ENCODE measurements at regions not wholly inside any gene's neighbourhood (a gene's known extent, or its start where the extent isn't known, plus 50 kb on each side); places are given as distances from the start of the nearest gene placed in this dataset.

DNA sequence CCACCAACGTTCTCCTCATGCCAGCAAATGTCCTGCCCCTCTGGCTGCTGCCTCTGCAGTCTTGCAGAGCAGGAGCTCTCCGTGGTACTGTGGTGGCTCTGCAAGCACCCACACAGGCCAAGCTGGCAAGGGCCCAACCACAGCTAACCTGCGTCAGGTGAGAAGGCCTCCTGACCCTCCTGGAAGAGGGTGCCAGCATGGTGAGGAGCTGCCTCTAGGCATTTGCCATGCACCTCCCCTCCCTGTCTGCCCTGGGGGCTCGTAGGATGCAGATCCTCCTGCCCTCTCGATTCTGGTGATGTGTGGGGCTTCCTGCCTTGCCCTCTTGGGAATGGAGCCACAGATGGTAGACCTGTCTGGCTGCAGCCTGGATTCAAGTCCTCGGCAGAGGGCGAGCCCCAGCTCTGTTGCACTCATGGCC, 1408.8 kb downstream of the TBC1D22A start:
- no peaks in the 10 kb centered on the region for H3K4me1 ChIP-seq (ENCODE audit: insufficient read depth, low read length, poor library complexity, severe bottlenecking)
- no peak overlapping the region for H2AFZ ChIP-seq (ENCODE audit: low read length)
- H4K20me1 ChIP-seq (ENCODE audit: insufficient read depth, low read length, poor library complexity, severe bottlenecking): no peaks in the 10 kb centered on the region
- H3K9me2 ChIP-seq (replicated peaks; ENCODE audit: low read depth, low read length): no peaks in the 10 kb centered on the region
- H3K9me3 ChIP-seq (ENCODE audit: insufficient read depth, low read depth, low read length): peaks cover 7% of the 10 kb centered on the region; the same call in 1 of the 2 replicates
- H3K27me3 ChIP-seq (ENCODE audit: insufficient read depth, low read length, poor library complexity, severe bottlenecking): no peaks in the 10 kb centered on the region
- H3K4me3 ChIP-seq (ENCODE audit: low read length, poor library complexity, severe bottlenecking): no peak overlapping the region
- H3K79me2 ChIP-seq (ENCODE audit: insufficient read depth, low read length): no peaks in the 10 kb centered on the region
- no peak for TF ChIP-seq EZH2phosphoT487 (IDR thresholded peaks at IDR 0.05; ENCODE audit: borderline replicate concordance)
- TF ChIP-seq, protein P1, sequence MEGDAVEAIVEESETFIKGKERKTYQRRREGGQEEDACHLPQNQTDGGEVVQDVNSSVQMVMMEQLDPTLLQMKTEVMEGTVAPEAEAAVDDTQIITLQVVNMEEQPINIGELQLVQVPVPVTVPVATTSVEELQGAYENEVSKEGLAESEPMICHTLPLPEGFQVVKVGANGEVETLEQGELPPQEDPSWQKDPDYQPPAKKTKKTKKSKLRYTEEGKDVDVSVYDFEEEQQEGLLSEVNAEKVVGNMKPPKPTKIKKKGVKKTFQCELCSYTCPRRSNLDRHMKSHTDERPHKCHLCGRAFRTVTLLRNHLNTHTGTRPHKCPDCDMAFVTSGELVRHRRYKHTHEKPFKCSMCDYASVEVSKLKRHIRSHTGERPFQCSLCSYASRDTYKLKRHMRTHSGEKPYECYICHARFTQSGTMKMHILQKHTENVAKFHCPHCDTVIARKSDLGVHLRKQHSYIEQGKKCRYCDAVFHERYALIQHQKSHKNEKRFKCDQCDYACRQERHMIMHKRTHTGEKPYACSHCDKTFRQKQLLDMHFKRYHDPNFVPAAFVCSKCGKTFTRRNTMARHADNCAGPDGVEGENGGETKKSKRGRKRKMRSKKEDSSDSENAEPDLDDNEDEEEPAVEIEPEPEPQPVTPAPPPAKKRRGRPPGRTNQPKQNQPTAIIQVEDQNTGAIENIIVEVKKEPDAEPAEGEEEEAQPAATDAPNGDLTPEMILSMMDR (conservative IDR thresholded peaks at IDR 0.05; ENCODE audit: low read length): no peak
- no peaks in the 10 kb centered on the region for H3K36me3 ChIP-seq (ENCODE audit: insufficient read depth, low read length)
- H3K4me2 ChIP-seq (ENCODE audit: low read depth, low read length, poor library complexity, severe bottlenecking): no peak overlapping the region
- no peak overlapping the region for H3K9ac ChIP-seq (ENCODE audit: low read depth, low read length, poor library complexity, severe bottlenecking)
- no peaks in the 10 kb centered on the region for H3F3A ChIP-seq (ENCODE audit: low read depth)

DNA sequence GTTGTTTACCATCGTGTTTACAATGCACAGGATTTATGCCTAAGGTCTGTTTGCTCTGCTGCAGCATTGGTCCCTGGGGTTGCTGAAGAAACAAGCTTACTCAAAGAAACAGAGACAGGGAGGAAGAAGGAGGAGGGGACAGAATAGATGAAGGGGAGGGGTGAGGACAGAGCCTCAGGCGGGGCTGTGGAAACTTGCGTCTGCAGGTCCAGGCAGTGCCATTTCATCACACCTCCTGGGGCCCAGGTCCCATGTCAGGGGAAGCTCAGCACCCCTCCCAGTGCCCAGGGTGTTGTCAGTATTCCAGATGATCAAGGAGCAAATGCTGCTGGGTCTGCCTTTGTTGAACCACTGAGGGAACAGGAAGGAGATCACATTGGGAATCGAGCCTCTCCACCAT, 1406.8 kb downstream of the TBC1D22A start:
- no peaks in the 10 kb centered on the region for H3K27me3 ChIP-seq (ENCODE audit: insufficient read depth, low read length, poor library complexity, severe bottlenecking)
- no peak overlapping the region for H3K4me3 ChIP-seq (ENCODE audit: low read length, poor library complexity, severe bottlenecking)
- H2AFZ ChIP-seq (ENCODE audit: low read length): no peak overlapping the region
- H3K9me2 ChIP-seq (replicated peaks; ENCODE audit: low read depth, low read length): no peaks in the 10 kb centered on the region
- no peak for TF ChIP-seq EZH2phosphoT487 (IDR thresholded peaks at IDR 0.05; ENCODE audit: borderline replicate concordance)
- TF ChIP-seq, protein P1 (conservative IDR thresholded peaks at IDR 0.05; ENCODE audit: low read length): no peak
- H3K79me2 ChIP-seq (ENCODE audit: insufficient read depth, low read length): no peaks in the 10 kb centered on the region
- H3K9ac ChIP-seq (ENCODE audit: low read depth, low read length, poor library complexity, severe bottlenecking): no peak overlapping the region
- peaks cover 7% of the 10 kb centered on the region; the same call in 1 of the 2 replicates for H3K9me3 ChIP-seq (ENCODE audit: insufficient read depth, low read depth, low read length)
- no peaks in the 10 kb centered on the region for H3F3A ChIP-seq (ENCODE audit: low read depth)
- no peaks in the 10 kb centered on the region for H3K4me1 ChIP-seq (ENCODE audit: insufficient read depth, low read length, poor library complexity, severe bottlenecking)
- no peaks in the 10 kb centered on the region for H4K20me1 ChIP-seq (ENCODE audit: insufficient read depth, low read length, poor library complexity, severe bottlenecking)
- H3K4me2 ChIP-seq (ENCODE audit: low read depth, low read length, poor library complexity, severe bottlenecking): no peak overlapping the region
- no peaks in the 10 kb centered on the region for H3K36me3 ChIP-seq (ENCODE audit: insufficient read depth, low read length)

DNA sequence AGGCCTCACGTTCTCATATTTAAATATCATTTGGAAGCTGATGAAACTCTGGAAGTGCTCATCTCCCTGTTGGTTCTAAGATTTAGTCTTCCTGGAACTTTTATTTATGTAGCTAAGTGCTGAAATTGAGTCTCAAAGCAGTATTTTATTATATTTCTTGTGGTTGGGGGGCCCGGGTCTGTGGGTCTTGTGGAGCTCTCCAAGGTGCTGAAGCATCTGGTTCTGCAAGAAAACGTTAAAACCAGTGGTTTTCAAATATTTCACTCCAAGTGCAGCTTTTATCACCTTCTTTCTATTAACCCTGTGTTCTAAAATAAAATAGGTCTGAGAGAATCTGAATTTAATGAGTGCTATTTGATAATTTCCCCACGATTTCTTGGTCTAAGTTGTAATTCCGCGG, 1404.8 kb downstream of the TBC1D22A start:
- no peaks in the 10 kb centered on the region for H3K9me2 ChIP-seq (replicated peaks; ENCODE audit: low read depth, low read length)
- H3K4me3 ChIP-seq (ENCODE audit: low read length, poor library complexity, severe bottlenecking): no peak overlapping the region
- TF ChIP-seq, protein P1 (conservative IDR thresholded peaks at IDR 0.05; ENCODE audit: low read length): no peak
- no peak for TF ChIP-seq EZH2phosphoT487 (IDR thresholded peaks at IDR 0.05; ENCODE audit: borderline replicate concordance)
- no peak overlapping the region for H3K9ac ChIP-seq (ENCODE audit: low read depth, low read length, poor library complexity, severe bottlenecking)
- no peaks in the 10 kb centered on the region for H3F3A ChIP-seq (ENCODE audit: low read depth)
- H3K9me3 ChIP-seq (ENCODE audit: insufficient read depth, low read depth, low read length): peaks cover 7% of the 10 kb centered on the region; the same call in 1 of the 2 replicates
- no peaks in the 10 kb centered on the region for H3K79me2 ChIP-seq (ENCODE audit: insufficient read depth, low read length)
- no peak overlapping the region for H2AFZ ChIP-seq (ENCODE audit: low read length)
- H3K4me2 ChIP-seq (ENCODE audit: low read depth, low read length, poor library complexity, severe bottlenecking): no peak overlapping the region
- H3K36me3 ChIP-seq (ENCODE audit: insufficient read depth, low read length): no peaks in the 10 kb centered on the region
- H3K4me1 ChIP-seq (ENCODE audit: insufficient read depth, low read length, poor library complexity, severe bottlenecking): no peaks in the 10 kb centered on the region
- H4K20me1 ChIP-seq (ENCODE audit: insufficient read depth, low read length, poor library complexity, severe bottlenecking): no peaks in the 10 kb centered on the region
- no peaks in the 10 kb centered on the region for H3K27me3 ChIP-seq (ENCODE audit: insufficient read depth, low read length, poor library complexity, severe bottlenecking)
